GM23338 (cell line): ENCODE measurements at regions not wholly inside any gene's neighbourhood (a gene's known extent, or its start where the extent isn't known, plus 50 kb on each side); places are given as distances from the start of the nearest gene placed in this dataset.

ENCODE experiments used
- ATAC-seq: fragments of 200-7000 bp; cut with Tn5 transposase; 3 replicates; pipeline ENCODE4 v1.9.1; 2020
- DNase-seq: peaks from one replicate; pipeline ENCODE4 v3.0.0-alpha.2; 2015; ENCODE audit warnings: low spot score
- H2AFZ ChIP-seq: fragments of 200-600 bp; sonication (generic); 2 replicates; pipeline ENCODE4 v1.8.0; 2016; ENCODE audit warnings: antibody characterized with exemption, mild to moderate bottlenecking, moderate library complexity
- H3F3A ChIP-seq: fragments of 200-600 bp; sonication (generic); replicated peaks from 2 replicates; pipeline ENCODE4 v1.8.0; 2017; ENCODE audit warnings: antibody characterized with exemption, mixed run types, low read depth
- H3K27ac ChIP-seq: fragments of 200-600 bp; sonication (generic); 2 replicates; pipeline ENCODE4 v1.6.1; 2016; ENCODE audit warnings: low read depth
- H3K27me3 ChIP-seq: fragments of 200-600 bp; sonication (generic); 2 replicates; pipeline ENCODE4 v1.8.0; 2016; ENCODE audit warnings: mild to moderate bottlenecking, mixed run types, moderate library complexity; ENCODE audit not compliant: insufficient read depth
- H3K36me3 ChIP-seq: fragments of 200-600 bp; sonication (generic); 2 replicates; pipeline ENCODE4 v1.8.0; 2016; ENCODE audit warnings: mild to moderate bottlenecking; ENCODE audit not compliant: insufficient read depth
- H3K4me1 ChIP-seq: fragments of 200-600 bp; sonication (generic); 2 replicates; pipeline ENCODE4 v1.8.0; 2016; ENCODE audit warnings: mild to moderate bottlenecking, moderate library complexity; ENCODE audit not compliant: insufficient read depth
- H3K4me2 ChIP-seq: fragments of 200-600 bp; sonication (generic); 2 replicates; pipeline ENCODE4 v1.7.1; 2017; ENCODE audit warnings: mixed run types
- H3K4me3 ChIP-seq: fragments of 200-600 bp; sonication (generic); 2 replicates; pipeline ENCODE4 v1.6.1; 2016; ENCODE audit warnings: mixed run types
- H3K79me2 ChIP-seq: fragments of 200-600 bp; sonication (generic); replicated peaks from 2 replicates; pipeline ENCODE4 v1.8.0; 2017; ENCODE audit warnings: mild to moderate bottlenecking; ENCODE audit not compliant: insufficient read depth
- H3K9me2 ChIP-seq: fragments of 200-600 bp; sonication (generic); 2 replicates; pipeline ENCODE4 v1.8.0; 2017; ENCODE audit not compliant: insufficient read depth
- H4K20me1 ChIP-seq: fragments of 200-600 bp; sonication (generic); replicated peaks from 2 replicates; pipeline ENCODE4 v1.8.0; 2017; ENCODE audit warnings: mild to moderate bottlenecking; ENCODE audit not compliant: insufficient read depth
- H3K27ac Mint-ChIP-seq: 2 replicates; pipeline ENCODE4 v1.8.0; 2020; ENCODE audit warnings: inconsistent platforms, mild to moderate bottlenecking, moderate library complexity, mixed read lengths
- H3K27me3 Mint-ChIP-seq: 3 replicates; pipeline ENCODE4 v1.8.0; 2022; ENCODE audit warnings: low read depth, mild to moderate bottlenecking, moderate library complexity, mixed read lengths, inconsistent platforms; ENCODE audit not compliant: insufficient read depth, poor library complexity
- H3K36me3 Mint-ChIP-seq: 3 replicates; pipeline ENCODE4 v1.8.0; 2021; ENCODE audit warnings: low read depth, mild to moderate bottlenecking, inconsistent platforms, moderate library complexity, mixed read lengths
- H3K4me1 Mint-ChIP-seq: 3 replicates; pipeline ENCODE4 v1.8.0; 2020; ENCODE audit warnings: mild to moderate bottlenecking, inconsistent platforms, mixed read lengths
- H3K4me3 Mint-ChIP-seq: 3 replicates; pipeline ENCODE4 v1.8.0; 2021; ENCODE audit warnings: moderate library complexity, mild to moderate bottlenecking, inconsistent platforms, mixed read lengths
- H3K9me3 Mint-ChIP-seq: 3 replicates; pipeline ENCODE4 v1.8.0; 2020; ENCODE audit warnings: moderate library complexity, mild to moderate bottlenecking, inconsistent platforms, mixed read lengths
- ETS1 ChIP-seq: IDR thresholded peaks from 2 replicates; pipeline ENCODE4 v1.6.1; 2016; ENCODE audit warnings: antibody characterized with exemption
- EZH2 ChIP-seq: fragments of 200-600 bp; sonication (generic); IDR thresholded peaks from one replicate; pipeline ENCODE4 v1.8.0; 2017; ENCODE audit warnings: antibody characterized with exemption, mild to moderate bottlenecking, low read depth; ENCODE audit not compliant: unreplicated experiment
- EZH2phosphoT487 ChIP-seq: fragments of 200-600 bp; sonication (generic); IDR thresholded peaks from one replicate; pipeline ENCODE4 v1.8.1; 2018; ENCODE audit warnings: antibody characterized with exemption; ENCODE audit not compliant: unreplicated experiment
- JUNB ChIP-seq: IDR thresholded peaks from one replicate; pipeline ENCODE4 v1.6.1; 2016; ENCODE audit warnings: antibody characterized with exemption; ENCODE audit not compliant: unreplicated experiment
- NANOG ChIP-seq: IDR thresholded peaks from 2 replicates; pipeline ENCODE4 v1.6.1; 2016; ENCODE audit warnings: antibody characterized with exemption, borderline replicate concordance
- POLR2AphosphoS5 ChIP-seq: IDR thresholded peaks from 2 replicates; pipeline ENCODE4 v1.6.1; 2016; ENCODE audit warnings: antibody characterized with exemption, low read depth
- REST ChIP-seq: IDR thresholded peaks from one replicate; pipeline ENCODE4 v1.6.1; 2018; ENCODE audit warnings: antibody characterized with exemption; ENCODE audit not compliant: unreplicated experiment
- STAT1 ChIP-seq: IDR thresholded peaks from one replicate; pipeline ENCODE4 v1.6.1; 2016; ENCODE audit warnings: antibody characterized with exemption; ENCODE audit not compliant: unreplicated experiment
- ZNF331 ChIP-seq: fragments of 250-450 bp; sonication (Bioruptor Pico); IDR thresholded peaks from 2 replicates; pipeline ENCODE4 v1.5.0; 2020; ENCODE audit warnings: low read depth, mild to moderate bottlenecking, moderate library complexity
- TF ChIP-seq, protein P1 (sequence below), 2 experiments: fragments of 200-600 bp in 1 of 2; sonication (generic) in 1 of 2; conservative IDR thresholded peaks; 2 replicates each; pipeline versions ENCODE4 v1.5.1 to v1.6.1; 2016 to 2017; ENCODE audit warnings: antibody characterized with exemption in 2 of 2, low read depth in 2 of 2, mild to moderate bottlenecking in 2 of 2, moderate library complexity in 1 of 2

GRCh38 chr5:56376128-56376527 is 143.0 kb upstream of the ANKRD55 start:
- Mint-ChIP-seq H3K27me3 (peaks cover 3% of the 10 kb centered on the region), H3K36me3 (peaks cover 20% of the 10 kb centered on the region; the same call in 2 of the 3 replicates), H3K4me3 (no peak overlapping the region), H3K9me3 (peaks cover 34% of the 10 kb centered on the region), H3K27ac (no peak overlapping the region), H3K4me1 (no peaks in the 10 kb centered on the region)
- peaks cover 17% of the 10 kb centered on the region for H3K9me2 ChIP-seq
- no peaks in the 10 kb centered on the region for H3K4me1 ChIP-seq
- DNase-seq (no peak), ATAC-seq (no peak)
- H3K27ac ChIP-seq, result no peak overlapping the region
- no peaks in the 10 kb centered on the region for H3K36me3 ChIP-seq
- H3K27me3 ChIP-seq, result no peaks in the 10 kb centered on the region
- TF ChIP-seq EZH2, result no peak
- TF ChIP-seq POLR2AphosphoS5, result no peak
- TF ChIP-seq JUNB, result no peak
- H4K20me1 ChIP-seq, result no peaks in the 10 kb centered on the region
- no peaks in the 10 kb centered on the region for H3F3A ChIP-seq
- no peaks in the 10 kb centered on the region for H3K79me2 ChIP-seq
- no peak overlapping the region for H2AFZ ChIP-seq
- H3K4me2 ChIP-seq, result no peak overlapping the region
- H3K4me3 ChIP-seq, result no peak overlapping the region

DNA sequence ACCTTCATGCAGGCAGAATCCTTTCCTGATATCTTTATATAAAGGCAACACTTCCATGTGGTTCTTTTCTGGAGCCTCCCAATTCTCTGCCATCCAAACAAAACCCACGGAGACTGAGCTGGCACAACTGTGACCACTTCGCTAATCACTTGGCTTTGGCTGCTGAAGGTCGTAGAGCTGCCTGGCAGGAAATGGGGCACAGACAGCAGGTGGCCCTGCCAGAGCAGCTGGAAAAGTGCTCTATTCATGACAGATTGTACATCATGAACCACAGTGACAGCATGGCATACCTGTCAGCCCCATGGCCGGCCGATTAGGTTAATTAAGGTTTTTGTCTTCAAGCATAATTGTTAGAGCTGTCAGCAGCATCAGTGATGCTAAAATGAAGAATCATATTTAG is 141.9 kb upstream of the ANKRD55 start:
- Histone ChIP-seq H3K4me1 (no peaks in the 10 kb centered on the region), H3K79me2 (no peaks in the 10 kb centered on the region), H4K20me1 (no peaks in the 10 kb centered on the region), H2AFZ (no peak overlapping the region), H3K36me3 (no peaks in the 10 kb centered on the region), H3K4me2 (no peak overlapping the region), H3K27me3 (no peaks in the 10 kb centered on the region), H3K4me3 (no peak overlapping the region), H3F3A (no peaks in the 10 kb centered on the region), H3K9me2 (peaks cover 17% of the 10 kb centered on the region), H3K27ac (no peak overlapping the region)
- DNase-seq, result no peak
- peaks cover 34% of the 10 kb centered on the region for H3K9me3 Mint-ChIP-seq
- no peak overlapping the region for H3K27ac Mint-ChIP-seq
- no peak for ATAC-seq
- H3K4me3 Mint-ChIP-seq, result no peak overlapping the region
- H3K36me3 Mint-ChIP-seq, result peaks cover 20% of the 10 kb centered on the region; the same call in 2 of the 3 replicates
- H3K27me3 Mint-ChIP-seq, result peaks cover 3% of the 10 kb centered on the region
- no peaks in the 10 kb centered on the region for H3K4me1 Mint-ChIP-seq
- TF ChIP-seq STAT1 (no peak), ETS1 (no peak), JUNB (no peak), EZH2phosphoT487 (no peak), NANOG (no peak), REST (no peak), EZH2 (no peak), ZNF331 (CRISPR knock-in tag) (no peak), POLR2AphosphoS5 (no peak)
- TF ChIP-seq, protein P1, sequence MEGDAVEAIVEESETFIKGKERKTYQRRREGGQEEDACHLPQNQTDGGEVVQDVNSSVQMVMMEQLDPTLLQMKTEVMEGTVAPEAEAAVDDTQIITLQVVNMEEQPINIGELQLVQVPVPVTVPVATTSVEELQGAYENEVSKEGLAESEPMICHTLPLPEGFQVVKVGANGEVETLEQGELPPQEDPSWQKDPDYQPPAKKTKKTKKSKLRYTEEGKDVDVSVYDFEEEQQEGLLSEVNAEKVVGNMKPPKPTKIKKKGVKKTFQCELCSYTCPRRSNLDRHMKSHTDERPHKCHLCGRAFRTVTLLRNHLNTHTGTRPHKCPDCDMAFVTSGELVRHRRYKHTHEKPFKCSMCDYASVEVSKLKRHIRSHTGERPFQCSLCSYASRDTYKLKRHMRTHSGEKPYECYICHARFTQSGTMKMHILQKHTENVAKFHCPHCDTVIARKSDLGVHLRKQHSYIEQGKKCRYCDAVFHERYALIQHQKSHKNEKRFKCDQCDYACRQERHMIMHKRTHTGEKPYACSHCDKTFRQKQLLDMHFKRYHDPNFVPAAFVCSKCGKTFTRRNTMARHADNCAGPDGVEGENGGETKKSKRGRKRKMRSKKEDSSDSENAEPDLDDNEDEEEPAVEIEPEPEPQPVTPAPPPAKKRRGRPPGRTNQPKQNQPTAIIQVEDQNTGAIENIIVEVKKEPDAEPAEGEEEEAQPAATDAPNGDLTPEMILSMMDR (conservative IDR thresholded peaks at IDR 0.05; ENCODE audit: low read depth in 2 of 2), result no peak
